ENCODE measurements at regions not wholly inside any gene's neighbourhood (a gene's known extent, or its start where the extent isn't known, plus 50 kb on each side); places are given as distances from the start of the nearest gene placed in this dataset.

- peaks cover 3% of the 10 kb centered on the region for H3K27me3 Mint-ChIP-seq (ENCODE audit: low read depth)
- DNase-seq (ENCODE audit: low spot score) = no peak
- H3K36me3 Mint-ChIP-seq (ENCODE audit: low read depth) = no peaks in the 10 kb centered on the region
- no peak for TF ChIP-seq CTCF (IDR thresholded peaks at IDR 0.05)
- no peaks in the 10 kb centered on the region for H3K4me1 Mint-ChIP-seq (ENCODE audit: low read depth)
- no peak overlapping the region for H3K4me3 Mint-ChIP-seq (ENCODE audit: unreplicated experiment)
- H3K27ac Mint-ChIP-seq (ENCODE audit: unreplicated experiment) = no peak overlapping the region
- H3K9me3 Mint-ChIP-seq (ENCODE audit: low read depth) = no peaks in the 10 kb centered on the region
Measured at GRCh38 chr3:174424656-174425055, 434.5 kb upstream of the NAALADL2 start.

- Mint-ChIP-seq H3K27me3 (ENCODE audit: low read depth) (peaks cover 2% of the 10 kb centered on the region), H3K4me3 (ENCODE audit: unreplicated experiment) (no peak overlapping the region), H3K36me3 (ENCODE audit: low read depth) (no peaks in the 10 kb centered on the region), H3K9me3 (ENCODE audit: low read depth) (no peaks in the 10 kb centered on the region), H3K4me1 (ENCODE audit: low read depth) (no peaks in the 10 kb centered on the region), H3K27ac (ENCODE audit: unreplicated experiment) (no peak overlapping the region)
- no peak for TF ChIP-seq CTCF (IDR thresholded peaks at IDR 0.05)
- no peak for DNase-seq (ENCODE audit: low spot score)
Measured at GRCh38 chr3:174425422-174425821, 433.7 kb upstream of the NAALADL2 start.

- H3K4me3 Mint-ChIP-seq (ENCODE audit: unreplicated experiment) = no peak overlapping the region
- no peak for TF ChIP-seq CTCF (IDR thresholded peaks at IDR 0.05)
- no peak for DNase-seq (ENCODE audit: low spot score)
- no peaks in the 10 kb centered on the region for H3K9me3 Mint-ChIP-seq (ENCODE audit: low read depth)
- H3K27ac Mint-ChIP-seq (ENCODE audit: unreplicated experiment) = no peak overlapping the region
- no peaks in the 10 kb centered on the region for H3K4me1 Mint-ChIP-seq (ENCODE audit: low read depth)
- no peaks in the 10 kb centered on the region for H3K36me3 Mint-ChIP-seq (ENCODE audit: low read depth)
- H3K27me3 Mint-ChIP-seq (ENCODE audit: low read depth) = peaks cover 8% of the 10 kb centered on the region
Measured at GRCh38 chr3:174430986-174431385, 428.1 kb upstream of the NAALADL2 start.

GRCh38 chr3:174431717-174432116 lies 427.4 kb upstream of the NAALADL2 start:
- Mint-ChIP-seq H3K9me3 (ENCODE audit: low read depth) (no peaks in the 10 kb centered on the region), H3K27ac (ENCODE audit: unreplicated experiment) (no peak overlapping the region), H3K4me1 (ENCODE audit: low read depth) (no peaks in the 10 kb centered on the region), H3K4me3 (ENCODE audit: unreplicated experiment) (no peak overlapping the region), H3K36me3 (ENCODE audit: low read depth) (no peaks in the 10 kb centered on the region), H3K27me3 (ENCODE audit: low read depth) (peaks cover 10% of the 10 kb centered on the region)
- DNase-seq (ENCODE audit: low spot score) = no peak
- no peak for TF ChIP-seq CTCF (IDR thresholded peaks at IDR 0.05)

- H3K36me3 Mint-ChIP-seq (ENCODE audit: low read depth) = no peaks in the 10 kb centered on the region
- H3K4me3 Mint-ChIP-seq (ENCODE audit: unreplicated experiment) = no peak overlapping the region
- peaks cover 8% of the 10 kb centered on the region for H3K27me3 Mint-ChIP-seq (ENCODE audit: low read depth)
- no peak for DNase-seq (ENCODE audit: low spot score)
- no peak overlapping the region for H3K27ac Mint-ChIP-seq (ENCODE audit: unreplicated experiment)
- peaks cover 17% of the 10 kb centered on the region for H3K4me1 Mint-ChIP-seq (ENCODE audit: low read depth)
- no peak for TF ChIP-seq CTCF (IDR thresholded peaks at IDR 0.05)
- no peaks in the 10 kb centered on the region for H3K9me3 Mint-ChIP-seq (ENCODE audit: low read depth)
Measured at GRCh38 chr3:174436367-174436766, 422.8 kb upstream of the NAALADL2 start.

Measured in chondrocyte (in vitro differentiated cells).